Gastroesophageal sphincter (tissue), 3 donors: ENCODE measurements at regions not wholly inside any gene's neighbourhood (a gene's known extent, or its start where the extent isn't known, plus 50 kb on each side); places are given as distances from the start of the nearest gene placed in this dataset.

Source experiments
- POLR2A ChIP-seq, 2 donors: fragments of 450-650 bp; IDR thresholded peaks; one replicate each; pipeline ENCODE4 v1.6.1; 2017; ENCODE audit warnings: antibody characterized with exemption in 2 of 2, mild to moderate bottlenecking in 2 of 2, moderate library complexity in 1 of 2
- POLR2AphosphoS5 ChIP-seq: sonication (generic); formaldehyde crosslinking; IDR thresholded peaks from one replicate; pipeline ENCODE4 v1.6.1; 2017; ENCODE audit warnings: antibody characterized with exemption
- TF ChIP-seq, protein P1 (sequence below), 4 experiments: fragments of 200-600 bp in 2 of 4; fragments of 450-650 bp in 2 of 4; sonication (generic) in 1 of 4; IDR thresholded peaks; one replicate each; pipeline ENCODE4 v1.5.1; 2017 to 2019; ENCODE audit warnings: antibody characterized with exemption in 4 of 4, mild to moderate bottlenecking in 2 of 4, moderate library complexity in 2 of 4

DNA sequence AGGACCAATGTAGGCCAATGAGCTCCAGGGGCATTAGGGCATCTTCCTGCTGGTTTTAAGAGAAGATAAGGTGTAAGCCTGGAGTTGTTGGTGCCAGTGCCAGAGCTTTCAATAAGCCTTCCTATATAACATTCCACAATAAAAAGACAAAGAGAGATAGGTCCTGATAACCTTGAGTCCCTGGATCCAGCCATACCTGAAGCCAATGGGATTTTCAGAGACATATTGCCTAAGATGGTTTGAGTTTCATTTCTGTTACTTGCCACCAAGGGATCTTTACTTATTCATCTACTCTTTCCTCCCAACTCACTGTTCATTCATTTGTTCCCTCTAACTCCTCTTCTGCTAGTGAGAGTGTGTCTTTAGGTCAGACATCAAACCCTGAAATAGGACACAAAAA is 68.8 kb upstream of the CAPZB start:
- TF ChIP-seq, protein P1, sequence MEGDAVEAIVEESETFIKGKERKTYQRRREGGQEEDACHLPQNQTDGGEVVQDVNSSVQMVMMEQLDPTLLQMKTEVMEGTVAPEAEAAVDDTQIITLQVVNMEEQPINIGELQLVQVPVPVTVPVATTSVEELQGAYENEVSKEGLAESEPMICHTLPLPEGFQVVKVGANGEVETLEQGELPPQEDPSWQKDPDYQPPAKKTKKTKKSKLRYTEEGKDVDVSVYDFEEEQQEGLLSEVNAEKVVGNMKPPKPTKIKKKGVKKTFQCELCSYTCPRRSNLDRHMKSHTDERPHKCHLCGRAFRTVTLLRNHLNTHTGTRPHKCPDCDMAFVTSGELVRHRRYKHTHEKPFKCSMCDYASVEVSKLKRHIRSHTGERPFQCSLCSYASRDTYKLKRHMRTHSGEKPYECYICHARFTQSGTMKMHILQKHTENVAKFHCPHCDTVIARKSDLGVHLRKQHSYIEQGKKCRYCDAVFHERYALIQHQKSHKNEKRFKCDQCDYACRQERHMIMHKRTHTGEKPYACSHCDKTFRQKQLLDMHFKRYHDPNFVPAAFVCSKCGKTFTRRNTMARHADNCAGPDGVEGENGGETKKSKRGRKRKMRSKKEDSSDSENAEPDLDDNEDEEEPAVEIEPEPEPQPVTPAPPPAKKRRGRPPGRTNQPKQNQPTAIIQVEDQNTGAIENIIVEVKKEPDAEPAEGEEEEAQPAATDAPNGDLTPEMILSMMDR (IDR thresholded peaks at IDR 0.05), result no peak
- TF ChIP-seq POLR2A (IDR thresholded peaks at IDR 0.05) (no peak), POLR2AphosphoS5 (no peak)
